ENCODE measurements at regions not wholly inside any gene's neighbourhood (a gene's known extent, or its start where the extent isn't known, plus 50 kb on each side); places are given as distances from the start of the nearest gene placed in this dataset.
A peak's percentile ranks its signal among the peaks of the same experiment; 100 is the strongest.

DNA sequence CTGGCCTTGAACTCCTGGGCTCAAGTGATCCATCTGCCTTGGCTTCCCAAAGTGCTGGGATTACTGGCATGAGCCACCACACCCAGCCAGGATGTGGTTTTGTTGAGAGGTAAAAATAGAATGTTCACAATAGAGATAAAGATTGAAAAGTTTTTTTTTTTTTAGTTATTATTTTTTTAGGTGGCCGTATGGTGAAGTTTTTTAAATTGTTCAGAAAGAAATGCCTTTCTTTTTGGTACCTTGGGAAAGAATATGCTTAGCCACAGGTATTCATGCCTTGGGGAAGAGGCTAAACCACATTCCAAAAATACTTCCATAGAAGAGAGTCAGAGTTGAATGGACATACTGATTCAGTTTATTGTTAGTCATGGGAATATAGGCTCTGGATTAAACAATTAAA lies 143.4 kb downstream of the C11orf91 start:
- DNase-seq, result peak in 1 of 3 donors; percentile 81

DNA sequence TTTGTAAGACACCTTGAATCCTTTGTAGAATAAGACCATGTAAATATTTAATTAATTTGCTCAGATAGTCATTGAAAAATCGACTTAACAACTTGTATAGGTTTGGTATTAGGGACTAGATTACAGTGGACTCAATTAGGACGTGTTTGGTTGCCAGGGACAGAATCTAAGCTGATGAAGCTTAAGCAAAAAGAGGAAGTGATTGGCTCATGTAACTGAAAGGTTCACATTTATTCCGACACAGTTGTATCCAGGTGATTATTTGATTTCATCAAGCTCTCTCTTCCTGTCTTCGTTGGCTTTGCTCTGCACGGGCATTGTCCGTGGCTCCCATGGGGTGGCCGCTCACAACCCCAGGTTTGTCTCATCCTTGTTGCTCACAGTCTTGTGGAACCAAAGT lies 146.4 kb downstream of the C11orf91 start:
- no peak for DNase-seq

DNA sequence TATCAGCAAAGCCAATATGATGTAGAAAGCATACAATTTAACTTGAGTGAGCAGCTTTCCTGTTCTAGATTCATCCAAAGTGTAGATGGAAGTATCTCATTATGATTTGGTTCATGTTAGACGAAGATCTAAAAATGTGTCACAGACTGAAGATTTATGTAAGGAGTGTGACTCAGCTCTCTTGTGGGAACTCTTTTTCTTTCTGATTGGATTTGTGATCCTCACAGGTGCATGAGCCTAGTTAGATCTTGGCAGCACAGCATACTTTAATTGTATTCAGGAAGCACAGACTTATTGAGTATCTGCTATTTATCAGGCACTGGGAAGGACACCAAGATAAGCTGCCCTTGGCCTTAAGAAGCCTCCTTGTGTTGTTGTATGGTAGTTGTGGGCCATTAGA lies 147.1 kb downstream of the C11orf91 start:
- DNase-seq, result no peak

- DNase-seq, result no peak
Measured at GRCh38 chr11:33552756-33553155, 147.9 kb downstream of the C11orf91 start.

DNA sequence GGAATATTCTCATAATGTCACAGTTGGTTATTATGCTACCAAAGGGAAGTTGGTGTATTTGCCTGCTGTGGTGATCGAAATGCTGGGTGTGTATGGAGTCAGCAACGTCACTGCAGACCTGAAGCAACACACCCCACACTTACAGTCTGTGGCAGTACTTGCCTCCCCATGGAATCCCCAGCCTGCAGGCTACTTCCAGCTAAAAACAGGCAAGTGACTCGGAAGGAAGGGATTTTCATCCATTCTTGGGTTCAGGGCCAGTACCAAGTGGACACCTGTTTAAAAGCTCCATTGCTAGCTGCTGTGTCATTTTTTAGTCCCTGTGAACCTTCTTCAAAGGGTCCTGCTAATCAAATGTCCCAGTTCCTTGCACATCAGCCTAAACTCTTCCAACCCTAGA lies 149.6 kb downstream of the C11orf91 start:
- DNase-seq, result no peak

- DNase-seq, result no peak
Measured at GRCh38 chr11:33549483-33549882, 151.1 kb downstream of the C11orf91 start.

GRCh38 chr11:33545931-33546330 lies 154.7 kb downstream of the C11orf91 start:
- DNase-seq, result no peak

GRCh38 chr11:33544593-33545373 lies 155.8 kb downstream of the C11orf91 start:
- DNase-seq, result no peak

GRCh38 chr11:33543823-33544222 lies 156.8 kb downstream of the C11orf91 start:
- no peak for DNase-seq

GRCh38 chr11:33542921-33543320 lies 157.7 kb downstream of the C11orf91 start:
- peak in 2 of 3 donors; percentile 9 to 30 for DNase-seq

GRCh38 chr11:33540946-33541915 lies 159.4 kb downstream of the C11orf91 start:
- DNase-seq, result no peak

DNA sequence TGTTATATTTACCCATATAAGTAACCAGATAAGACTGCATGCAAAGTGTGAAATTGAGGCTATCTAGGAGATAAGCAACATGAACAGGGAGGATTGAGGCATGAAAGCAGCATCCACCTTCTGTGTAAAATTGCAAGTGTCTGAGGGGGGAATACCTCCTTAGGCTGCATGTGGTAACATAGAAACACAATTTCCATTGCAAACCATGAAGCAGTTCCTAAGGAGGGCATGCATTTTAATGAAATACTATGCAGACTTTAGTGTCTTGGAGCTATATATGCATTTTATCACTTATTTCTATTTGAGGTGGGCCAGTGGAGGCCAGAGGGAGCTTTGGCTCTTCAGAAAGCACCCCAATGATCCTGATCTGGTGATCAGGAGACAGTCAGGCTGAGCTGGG lies 160.2 kb downstream of the C11orf91 start:
- no peak for DNase-seq

GRCh38 chr11:33539751-33540150 lies 160.9 kb downstream of the C11orf91 start:
- DNase-seq, result peak in 2 of 3 donors; percentile 40 to 73

- DNase-seq, result no peak
Measured at GRCh38 chr11:33538726-33539125, 161.9 kb downstream of the C11orf91 start.

- DNase-seq, result no peak
Measured at GRCh38 chr11:33536178-33536577, 164.4 kb downstream of the C11orf91 start.

- DNase-seq, result no peak
Measured at GRCh38 chr11:33534575-33534974, 166.1 kb downstream of the C11orf91 start.

- no peak for DNase-seq
Measured at GRCh38 chr11:33533386-33534052, 167.1 kb downstream of the C11orf91 start.

DNA sequence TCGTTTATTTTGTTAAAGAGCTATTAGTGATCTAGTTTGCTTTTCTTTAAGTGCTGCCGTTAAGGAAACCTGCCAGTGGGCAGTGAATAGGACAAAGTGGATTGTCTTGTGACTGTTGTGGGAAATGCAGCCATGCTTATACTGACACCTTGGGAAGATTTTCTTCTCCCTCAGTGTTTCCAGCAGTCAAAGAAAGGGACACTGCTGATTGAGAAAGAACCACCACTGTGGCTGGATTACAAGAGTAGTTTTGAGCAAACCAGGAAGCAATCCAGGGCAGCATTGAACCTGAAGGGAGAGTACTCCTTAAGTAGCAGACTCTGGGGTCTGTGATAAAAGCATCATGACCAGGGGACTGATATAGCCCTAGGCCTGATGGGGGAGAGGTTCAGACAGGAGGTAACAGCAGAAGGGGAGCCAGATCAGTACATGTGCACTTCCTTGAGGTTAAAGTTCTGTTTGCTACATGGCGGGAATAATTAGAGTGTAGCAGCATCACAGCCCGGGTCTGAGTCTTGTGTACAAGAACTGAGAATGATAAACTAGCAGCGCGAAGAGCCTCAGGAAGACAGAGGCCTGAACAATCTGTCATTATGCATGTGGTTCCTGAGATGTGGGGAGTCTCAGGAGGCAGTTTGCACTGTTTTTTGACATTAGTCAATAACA lies 167.8 kb downstream of the C11orf91 start:
- no peak for DNase-seq

- DNase-seq, result no peak
Measured at GRCh38 chr11:33532257-33532656, 168.4 kb downstream of the C11orf91 start.

- peak in 2 of 3 donors; percentile 39 to 70 for DNase-seq
Measured at GRCh38 chr11:33531743-33532181, 168.9 kb downstream of the C11orf91 start.

- peak in 2 of 3 donors; percentile 43 to 50 for DNase-seq
Measured at GRCh38 chr11:33530815-33531214, 169.8 kb downstream of the C11orf91 start.

DNA sequence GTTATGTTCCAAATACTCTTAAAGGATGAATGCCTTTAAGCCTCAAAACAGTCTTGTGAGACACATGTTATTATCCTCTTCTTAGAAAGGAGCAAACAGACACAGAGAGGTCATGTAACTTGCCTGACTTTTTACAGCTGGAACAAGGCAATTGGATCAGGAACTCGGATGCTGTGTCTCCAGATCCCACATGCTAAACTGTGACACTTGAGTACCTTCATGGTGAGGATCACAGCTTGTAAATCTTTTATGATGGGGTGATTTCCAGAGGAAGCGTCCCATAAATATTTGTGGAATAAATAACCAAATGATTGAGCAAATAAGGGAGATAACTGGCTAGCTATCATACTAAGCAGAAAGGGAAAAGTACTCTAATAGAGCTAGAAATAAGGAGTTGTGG lies 171.2 kb downstream of the C11orf91 start:
- no peak for DNase-seq
